ENCODE measurements at regions not wholly inside any gene's neighbourhood (a gene's known extent, or its start where the extent isn't known, plus 50 kb on each side); places are given as distances from the start of the nearest gene placed in this dataset.

DNA sequence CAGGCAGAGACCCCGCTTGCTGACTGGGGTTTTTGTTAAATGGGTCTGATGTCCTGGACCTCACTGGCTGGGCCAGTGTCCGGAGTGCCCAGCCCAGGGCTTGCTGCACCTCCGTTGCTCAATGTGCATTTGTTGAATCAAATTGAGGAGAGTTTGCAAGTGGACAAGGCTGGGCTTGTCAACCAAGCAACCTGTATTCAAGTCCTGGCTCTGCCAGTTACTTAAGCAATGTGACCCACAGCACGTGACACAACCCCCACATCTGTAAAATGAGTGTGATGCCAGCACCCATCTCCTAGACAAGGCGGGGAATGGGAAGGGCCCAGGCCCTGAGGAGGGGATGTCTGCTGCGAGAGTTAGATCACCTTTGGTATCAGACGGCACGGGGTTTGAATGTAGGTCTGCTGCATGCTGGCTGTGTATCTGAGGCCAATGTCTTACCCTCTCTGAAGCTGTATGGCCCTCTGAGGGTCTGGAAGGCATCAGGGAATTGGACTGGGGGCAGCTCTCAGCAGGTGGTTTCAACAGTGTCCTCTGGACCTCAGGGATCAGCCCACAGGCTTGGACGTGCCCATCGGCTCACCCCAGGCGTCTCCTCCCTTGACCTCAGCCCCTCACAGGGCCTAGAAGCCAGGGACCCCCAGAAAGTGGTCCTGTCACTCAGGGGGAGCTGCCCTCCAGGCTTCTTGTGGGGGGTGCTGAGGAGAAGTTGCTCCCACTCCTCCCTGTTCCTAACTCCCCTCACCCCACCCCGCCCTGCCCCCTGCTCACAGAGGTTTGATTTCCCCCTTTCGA lies 51.0 kb upstream of the RUNX3 start:
- no peaks in the 10 kb centered on the region for H3K27me3 ChIP-seq (ENCODE audit: control insufficient read depth, insufficient read depth, low read length)
- no peaks in the 10 kb centered on the region for H3K9me3 ChIP-seq (ENCODE audit: control insufficient read depth, insufficient read depth, low read length)
- no peak overlapping the region for H3K4me3 ChIP-seq (ENCODE audit: low read depth, low read length)
- H3K4me1 ChIP-seq (ENCODE audit: control insufficient read depth, insufficient read depth, low read length), result no peaks in the 10 kb centered on the region
- no peak overlapping the region for H3K9ac ChIP-seq (ENCODE audit: low read depth, low read length)
- H3K27ac ChIP-seq (ENCODE audit: low read depth, low read length), result no peak overlapping the region
- no peaks in the 10 kb centered on the region for H3K36me3 ChIP-seq (ENCODE audit: control insufficient read depth, insufficient read depth, low read length)
